ENCODE measurements at regions not wholly inside any gene's neighbourhood (a gene's known extent, or its start where the extent isn't known, plus 50 kb on each side); places are given as distances from the start of the nearest gene placed in this dataset.

DNA sequence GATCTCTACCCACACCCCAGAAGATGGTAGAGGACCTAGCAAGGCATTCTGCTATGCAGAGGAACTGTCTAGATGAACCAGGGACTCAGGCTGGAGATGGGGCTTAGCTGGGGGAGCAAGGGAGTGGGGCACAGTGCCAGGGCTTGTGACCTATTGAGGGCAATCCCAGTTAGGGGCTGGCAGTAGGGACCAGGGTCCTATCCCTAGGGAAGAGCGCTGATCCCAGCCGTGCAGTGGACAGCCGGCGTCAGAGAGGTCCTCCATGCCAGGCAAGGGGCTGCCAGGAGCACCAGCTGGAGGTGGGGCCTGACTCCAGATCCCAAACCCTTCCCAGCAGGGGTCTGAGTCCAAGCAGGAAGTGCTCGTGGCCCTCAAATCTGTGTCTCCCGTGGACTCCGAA is 52.7 kb upstream of the NEURL1B start:
- TF ChIP-seq SIN3A (conservative IDR thresholded peaks at IDR 0.05 in 1 of 2, IDR thresholded peaks at IDR 0.05 in 1 of 2; ENCODE audit: low read depth in 1 of 2, low read length in 2 of 2) (no peak), EP300 (IDR thresholded peaks at IDR 0.05; ENCODE audit: borderline replicate concordance in 1 of 2, low read depth in 2 of 2, low read length in 2 of 2) (no peak), RFX5 (IDR thresholded peaks at IDR 0.05; ENCODE audit: borderline replicate concordance, low read depth, low read length) (no peak), RAD21 (IDR thresholded peaks at IDR 0.05 in 1 of 2, conservative IDR thresholded peaks at IDR 0.05 in 1 of 2; ENCODE audit: low read depth in 2 of 2, low read length in 2 of 2) (no peak), TBP (IDR thresholded peaks at IDR 0.05; ENCODE audit: low read depth, low read length) (no peak), TEAD4 (IDR thresholded peaks at IDR 0.05; ENCODE audit: low read depth, low read length) (no peak), HDAC2 (IDR thresholded peaks at IDR 0.05; ENCODE audit: borderline replicate concordance in 1 of 2, low read depth in 2 of 2, low read length in 2 of 2) (no peak), GTF2F1 (IDR thresholded peaks at IDR 0.05; ENCODE audit: borderline replicate concordance, low read depth, low read length) (no peak)
- TF ChIP-seq, protein P1, sequence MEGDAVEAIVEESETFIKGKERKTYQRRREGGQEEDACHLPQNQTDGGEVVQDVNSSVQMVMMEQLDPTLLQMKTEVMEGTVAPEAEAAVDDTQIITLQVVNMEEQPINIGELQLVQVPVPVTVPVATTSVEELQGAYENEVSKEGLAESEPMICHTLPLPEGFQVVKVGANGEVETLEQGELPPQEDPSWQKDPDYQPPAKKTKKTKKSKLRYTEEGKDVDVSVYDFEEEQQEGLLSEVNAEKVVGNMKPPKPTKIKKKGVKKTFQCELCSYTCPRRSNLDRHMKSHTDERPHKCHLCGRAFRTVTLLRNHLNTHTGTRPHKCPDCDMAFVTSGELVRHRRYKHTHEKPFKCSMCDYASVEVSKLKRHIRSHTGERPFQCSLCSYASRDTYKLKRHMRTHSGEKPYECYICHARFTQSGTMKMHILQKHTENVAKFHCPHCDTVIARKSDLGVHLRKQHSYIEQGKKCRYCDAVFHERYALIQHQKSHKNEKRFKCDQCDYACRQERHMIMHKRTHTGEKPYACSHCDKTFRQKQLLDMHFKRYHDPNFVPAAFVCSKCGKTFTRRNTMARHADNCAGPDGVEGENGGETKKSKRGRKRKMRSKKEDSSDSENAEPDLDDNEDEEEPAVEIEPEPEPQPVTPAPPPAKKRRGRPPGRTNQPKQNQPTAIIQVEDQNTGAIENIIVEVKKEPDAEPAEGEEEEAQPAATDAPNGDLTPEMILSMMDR (IDR thresholded peaks at IDR 0.05; ENCODE audit: control extremely low read depth in 1 of 3, insufficient read depth in 1 of 3, low read depth in 1 of 3, low read length in 3 of 3): no peak
- TF ChIP-seq, protein P2, sequence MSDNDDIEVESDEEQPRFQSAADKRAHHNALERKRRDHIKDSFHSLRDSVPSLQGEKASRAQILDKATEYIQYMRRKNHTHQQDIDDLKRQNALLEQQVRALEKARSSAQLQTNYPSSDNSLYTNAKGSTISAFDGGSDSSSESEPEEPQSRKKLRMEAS (IDR thresholded peaks at IDR 0.05): no peak

All from H1 (cell line).